K562 (cell line): ENCODE measurements at regions not wholly inside any gene's neighbourhood (a gene's known extent, or its start where the extent isn't known, plus 50 kb on each side); places are given as distances from the start of the nearest gene placed in this dataset.
"Not testable (repeated sequence)": the region's sequence is repeated elsewhere in the genome, so short reads cannot be mapped to it uniquely, and the experiment has no call there.

Experiments used
- ATAC-seq: fragments of 200-7000 bp; cut with Tn5 transposase; 3 replicates; pipeline ENCODE4 v1.9.1; 2020; ENCODE audit warnings: moderate library complexity
- BruUV-seq: library from RNA; stranded (reverse); fragments of 400-500 nt; replicated peaks from 2 replicates; lab custom pipeline; 2021; lab: Mats Ljungman, UMichigan
- CTCF ChIA-PET: fragments of 300-600 bp; formaldehyde crosslinking; extraction: SDS; loops from one replicate; lab custom pipeline; 2021; ENCODE audit warnings: low intra/inter-chr PET ratio; lab: Yijun Ruan, JAX
- POLR2A ChIA-PET: fragments of 300-600, 350-650 bp; sonication (Branson Sonifier 250); formaldehyde crosslinking; extraction: SDS; loops from one replicate; lab custom pipeline; 2021; ENCODE audit warnings: antibody characterized with exemption, inconsistent platforms; lab: Yijun Ruan, JAX
- DNase-seq, 4 experiments: peaks; one replicate each; pipeline versions ENCODE4 v3.0.0 to v3.0.0-alpha.2; 2011 to 2018; ENCODE audit warnings: low spot score in 3 of 4, mixed read lengths in 3 of 4; ENCODE audit errors: extremely low read depth in 1 of 4
- FAIRE-seq: peaks from 2 replicates; lab custom pipeline; 2011; peaks lifted over from hg19 to GRCh38; lab: Jason Lieb, UNC
- H2AFZ ChIP-seq: 2 replicates; pipeline ENCODE4 v1.6.0; 2011; ENCODE audit warnings: low read depth, low read length, control low read depth, inconsistent platforms
- H3K27ac ChIP-seq: fragments of 200-600 bp; 3 replicates; pipeline ENCODE4 v1.8.0; 2011; ENCODE audit warnings: low read depth, mild to moderate bottlenecking, control low read depth, inconsistent platforms, low read length, moderate library complexity, mixed read lengths; ENCODE audit errors: extremely low read depth
- H3K27me3 ChIP-seq, 2 experiments: fragments of 300-600 bp in 1 of 2; 2 replicates in 1 of 2; 3 replicates in 1 of 2; pipeline versions ENCODE4 v1.6.0 to v1.8.0; 2011; ENCODE audit warnings: inconsistent platforms in 2 of 2, low read length in 2 of 2, mild to moderate bottlenecking in 1 of 2, mixed read lengths in 1 of 2, moderate library complexity in 1 of 2; ENCODE audit not compliant: control insufficient read depth in 2 of 2, insufficient read depth in 2 of 2
- H3K36me3 ChIP-seq: fragments of 300-600 bp; 3 replicates; pipeline ENCODE4 v1.8.0; 2011; ENCODE audit warnings: mild to moderate bottlenecking, low read length, inconsistent platforms; ENCODE audit not compliant: control insufficient read depth, insufficient read depth
- H3K4me1 ChIP-seq, 2 experiments: fragments of 200-600 bp in 1 of 2; replicated peaks in 1 of 2; 2 replicates in 1 of 2; 3 replicates in 1 of 2; pipeline versions ENCODE4 v1.5.1 to v1.8.0; 2011; ENCODE audit warnings: inconsistent platforms in 2 of 2, low read length in 2 of 2, mild to moderate bottlenecking in 1 of 2, mixed read lengths in 1 of 2, moderate library complexity in 1 of 2; ENCODE audit not compliant: control insufficient read depth in 2 of 2, insufficient read depth in 2 of 2
- H3K4me2 ChIP-seq: 2 replicates; pipeline ENCODE4 v1.6.1; 2011; ENCODE audit warnings: low read length, control low read depth, inconsistent platforms, mixed read lengths; ENCODE audit not compliant: insufficient read depth
- H3K4me3 ChIP-seq: fragments of 200-600 bp; sonication (generic), shearing (Covaris generic); 2 replicates; pipeline ENCODE4 v1.5.1; 2016; ENCODE audit warnings: control low read depth, inconsistent platforms
- H3K79me2 ChIP-seq: fragments of 200-600 bp; 3 replicates; pipeline ENCODE4 v1.8.0; 2011; ENCODE audit warnings: low read length, inconsistent platforms; ENCODE audit not compliant: control insufficient read depth, insufficient read depth
- H3K9ac ChIP-seq, 2 experiments: 2 replicates each; pipeline versions ENCODE4 v1.6.0 to v1.6.1; 2011; ENCODE audit warnings: low read depth in 2 of 2, low read length in 2 of 2, control low read depth in 1 of 2, inconsistent platforms in 1 of 2, mild to moderate bottlenecking in 1 of 2, mixed read lengths in 1 of 2; ENCODE audit not compliant: insufficient read depth in 1 of 2
- H3K9me1 ChIP-seq: one replicate; pipeline ENCODE4 v1.6.0; 2011; ENCODE audit warnings: inconsistent platforms, mild to moderate bottlenecking, low read length, moderate library complexity; ENCODE audit not compliant: control insufficient read depth, insufficient read depth
- H3K9me3 ChIP-seq: replicated peaks from 2 replicates; pipeline ENCODE4 v1.5.1; 2011; ENCODE audit warnings: low read depth, low read length, inconsistent platforms; ENCODE audit not compliant: control insufficient read depth, insufficient read depth
- H4K20me1 ChIP-seq: replicated peaks from 2 replicates; pipeline ENCODE4 v1.6.1; 2011; ENCODE audit warnings: low read length, inconsistent platforms, mixed read lengths; ENCODE audit not compliant: control insufficient read depth, insufficient read depth
- HMBOX1 ChIP-seq: sonication (generic); IDR thresholded peaks from 2 replicates; pipeline ENCODE4 v1.6.1; 2016
- MYNN ChIP-seq, 2 experiments: sonication (generic); formaldehyde crosslinking in 1 of 2; IDR thresholded peaks; 2 replicates each; pipeline versions ENCODE4 v1.5.0 to v1.6.1; 2016 to 2020; ENCODE audit warnings: antibody characterized with exemption in 1 of 2, missing genetic modification reagents in 1 of 2
- SPI1 ChIP-seq: IDR thresholded peaks from 2 replicates; pipeline ENCODE4 v1.6.1; 2011; ENCODE audit warnings: low read depth, low read length, control low read depth, borderline replicate concordance
- VEZF1 ChIP-seq: fragments of 200-800 bp; sonication (Bioruptor generic); IDR thresholded peaks from 2 replicates; pipeline ENCODE4 v1.6.1; 2017; ENCODE audit warnings: missing genetic modification characterization, missing compliant biosample characterization
- ZFX ChIP-seq: sonication (generic); formaldehyde crosslinking; IDR thresholded peaks from 2 replicates; pipeline ENCODE4 v1.8.0; 2022; ENCODE audit warnings: mild to moderate bottlenecking, missing genetic modification reagents, moderate library complexity
- WGBS: fragments of 100-300 bp; shearing (Covaris generic); methylation state at CpG from one replicate; pipeline ENCODE4 v1.1.6; 2016; ENCODE audit warnings: low coverage, mixed read lengths; ENCODE audit not compliant: insufficient coverage; ENCODE audit errors: missing lambda C conversion rate; 5-methylcytosine and 5-hydroxymethylcytosine counted together
- in situ Hi-C: fragments of 300-500 bp; cut with MboI; formaldehyde crosslinking; loops from 4 replicates; pipeline ENCODE4 v1.15.0; 2018; ENCODE audit warnings: inconsistent platforms, mixed read lengths
- intact Hi-C: fragments of 100-400 bp; cut with micrococcal nuclease; formaldehyde crosslinking; loops from 2 replicates; pipeline ENCODE4 v1.14.2; 2022

GRCh38 chr12:4833524-4833923 is 76.2 kb upstream of the KCNA1 start (continued):
- TF ChIP-seq VEZF1 (no peak), ZFX (CRISPR knock-in tag) (no peak), MYNN (IDR thresholded peaks at IDR 0.05) (no peak), MYNN (CRISPR knock-in tag; IDR thresholded peaks at IDR 0.05) (no peak), HMBOX1 (no peak)

- H4K20me1 ChIP-seq, H3K9me1 ChIP-seq, intact Hi-C loops, DNase-seq, H3K27me3 ChIP-seq, in situ Hi-C loops, BruUV-seq, CTCF ChIA-PET, H3K9me3 ChIP-seq, H3K4me2 ChIP-seq, H3K4me1 ChIP-seq, H3K79me2 ChIP-seq, H2AFZ ChIP-seq, H3K27ac ChIP-seq, H3K9ac ChIP-seq, ATAC-seq, FAIRE-seq, H3K36me3 ChIP-seq, H3K4me3 ChIP-seq: not testable (repeated sequence)
- 4% methylated on average over 3 of the region's 3 CpGs for WGBS
- POLR2A ChIA-PET, result interaction anchor here (0.7 kb wide), 1 partner anchor 10 kb away, joined by 3 read pairs; no protein-coding TSS in a partner anchor
- peak; percentile 60 for TF ChIP-seq SPI1
These were observed 67.3 kb upstream of the KCNA1 start for GRCh38 chr12:4842401-4842800.
